Smooth muscle cell (in vitro differentiated cells): ENCODE measurements at regions not wholly inside any gene's neighbourhood (a gene's known extent, or its start where the extent isn't known, plus 50 kb on each side); places are given as distances from the start of the nearest gene placed in this dataset.

Experiments used
- DNase-seq: peaks from one replicate; lab custom pipeline; 2025; ENCODE audit not compliant: unreplicated experiment; lab: John Stamatoyannopoulos, UW
- H2AFZ ChIP-seq: fragments of 200-600 bp; sonication (generic); 2 replicates; pipeline ENCODE4 v1.6.0; 2016; ENCODE audit warnings: antibody characterized with exemption, low read depth, mild to moderate bottlenecking
- H3F3A ChIP-seq: fragments of 200-600 bp; sonication (generic); 2 replicates; pipeline ENCODE4 v1.6.0; 2017; ENCODE audit warnings: antibody characterized with exemption, low read depth
- H3K27ac ChIP-seq: fragments of 200-600 bp; sonication (generic); 2 replicates; pipeline ENCODE4 v1.5.1; 2016; ENCODE audit warnings: low read depth, mild to moderate bottlenecking
- H3K27me3 ChIP-seq: fragments of 200-600 bp; sonication (generic); 2 replicates; pipeline ENCODE4 v1.6.1; 2016; ENCODE audit warnings: low read depth, mild to moderate bottlenecking
- H3K36me3 ChIP-seq: fragments of 200-600 bp; sonication (generic); 2 replicates; pipeline ENCODE4 v1.5.1; 2016; ENCODE audit warnings: low read depth
- H3K4me1 ChIP-seq: fragments of 200-600 bp; sonication (generic); 2 replicates; pipeline ENCODE4 v1.5.1; 2016; ENCODE audit warnings: low read depth
- H3K4me2 ChIP-seq: fragments of 200-600 bp; sonication (generic); 2 replicates; pipeline ENCODE4 v1.6.0; 2016; ENCODE audit warnings: mild to moderate bottlenecking
- H3K4me3 ChIP-seq: fragments of 200-600 bp; sonication (generic); 2 replicates; pipeline ENCODE4 v1.5.1; 2016; ENCODE audit warnings: mild to moderate bottlenecking
- H3K79me2 ChIP-seq: fragments of 200-600 bp; sonication (generic); 2 replicates; pipeline ENCODE4 v1.6.0; 2016; ENCODE audit warnings: low read depth, mild to moderate bottlenecking
- H3K9ac ChIP-seq: fragments of 200-600 bp; sonication (generic); 2 replicates; pipeline ENCODE4 v1.6.0; 2016; ENCODE audit warnings: low read depth
- H3K9me3 ChIP-seq: fragments of 200-600 bp; sonication (generic); replicated peaks from 2 replicates; pipeline ENCODE4 v1.5.1; 2016; ENCODE audit warnings: low read depth
- H4K20me1 ChIP-seq: fragments of 200-600 bp; sonication (generic); 2 replicates; pipeline ENCODE4 v1.6.0; 2016; ENCODE audit warnings: low read depth
- CTCF ChIP-seq: fragments of 200-600 bp; sonication (generic); IDR thresholded peaks from 2 replicates; pipeline ENCODE4 v1.5.1; 2017; ENCODE audit warnings: borderline replicate concordance, mild to moderate bottlenecking, antibody characterized with exemption; ENCODE audit not compliant: insufficient read depth, poor library complexity, severe bottlenecking
- WGBS: methylation state at CpG from one replicate; pipeline ENCODE4 v1.1.7; 2016; ENCODE audit warnings: low lambda C conversion rate; 5-methylcytosine and 5-hydroxymethylcytosine counted together

DNA sequence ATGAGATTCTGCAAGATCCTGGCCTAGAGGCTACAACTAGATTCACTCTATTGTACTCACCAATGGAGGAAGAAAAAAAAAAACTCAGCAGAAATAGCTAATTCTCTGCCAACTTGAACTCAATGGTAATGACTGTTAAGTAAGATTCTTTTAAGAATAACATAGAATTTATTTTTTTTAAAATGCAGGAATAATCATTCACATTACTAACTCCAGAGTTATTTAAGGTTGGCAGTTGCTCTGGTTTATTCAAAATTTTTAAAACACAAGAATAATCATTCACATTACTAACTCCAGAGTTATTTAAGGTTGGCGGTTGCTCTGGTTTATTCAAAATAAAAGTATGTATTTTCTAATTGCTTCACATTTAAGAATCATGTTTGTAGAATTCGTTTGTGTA is 1071.9 kb downstream of the IGSF11 start:
- no peaks in the 10 kb centered on the region for H3K4me1 ChIP-seq
- no peaks in the 10 kb centered on the region for H3K79me2 ChIP-seq
- no peaks in the 10 kb centered on the region for H3K36me3 ChIP-seq
- H4K20me1 ChIP-seq, result no peaks in the 10 kb centered on the region
- no peaks in the 10 kb centered on the region for H3K9me3 ChIP-seq
- no peak overlapping the region for H3K4me3 ChIP-seq
- no peak overlapping the region for H3K4me2 ChIP-seq
- no peak overlapping the region for H3K27ac ChIP-seq
- DNase-seq, result no peak
- TF ChIP-seq CTCF, result no peak
- no peak overlapping the region for H3K9ac ChIP-seq
- no peaks in the 10 kb centered on the region for H3F3A ChIP-seq
- 78% methylated on average over 2 of the region's 2 CpGs for WGBS
- no peak overlapping the region for H2AFZ ChIP-seq
- H3K27me3 ChIP-seq, result no peaks in the 10 kb centered on the region

GRCh38 chr3:117963858-117964257 is 1070.8 kb downstream of the IGSF11 start:
- Histone ChIP-seq H4K20me1 (no peaks in the 10 kb centered on the region), H3K79me2 (no peaks in the 10 kb centered on the region), H3K27ac (no peak overlapping the region), H3K27me3 (no peaks in the 10 kb centered on the region), H2AFZ (no peak overlapping the region), H3K4me1 (no peaks in the 10 kb centered on the region), H3K9me3 (no peaks in the 10 kb centered on the region), H3K36me3 (no peaks in the 10 kb centered on the region), H3F3A (no peaks in the 10 kb centered on the region), H3K4me2 (no peak overlapping the region), H3K4me3 (no peak overlapping the region), H3K9ac (no peak overlapping the region)
- 89% methylated on average over 2 of the region's 2 CpGs for WGBS
- DNase-seq, result no peak
- TF ChIP-seq CTCF, result no peak

DNA sequence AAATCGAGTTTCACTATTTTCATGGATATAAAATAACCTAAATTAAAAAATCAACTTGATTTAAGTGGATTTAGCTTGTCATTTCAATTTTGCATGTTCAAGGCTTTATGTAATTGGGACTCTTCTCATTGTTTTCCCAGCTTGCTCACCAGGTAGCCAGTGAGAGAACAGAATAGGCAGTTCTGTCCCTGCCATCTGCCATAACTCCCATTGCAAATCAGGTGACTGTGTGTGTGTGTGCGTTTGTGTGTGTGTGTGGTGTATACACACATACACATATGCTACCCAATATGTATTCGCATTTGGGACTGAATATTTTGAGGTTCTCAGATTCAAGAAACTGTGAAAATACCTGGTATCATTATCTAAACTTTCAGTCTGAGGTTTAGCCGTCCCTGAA is 1069.8 kb downstream of the IGSF11 start:
- Histone ChIP-seq H3K4me2 (no peak overlapping the region), H3K9ac (no peak overlapping the region), H3K27ac (no peak overlapping the region), H3K79me2 (no peaks in the 10 kb centered on the region), H3K36me3 (no peaks in the 10 kb centered on the region), H3K9me3 (no peaks in the 10 kb centered on the region), H2AFZ (no peak overlapping the region), H3K4me3 (no peak overlapping the region), H3K27me3 (no peaks in the 10 kb centered on the region), H4K20me1 (no peaks in the 10 kb centered on the region), H3K4me1 (no peaks in the 10 kb centered on the region), H3F3A (no peaks in the 10 kb centered on the region)
- 89% methylated on average over 4 of the region's 4 CpGs for WGBS
- TF ChIP-seq CTCF, result no peak
- DNase-seq, result no peak

DNA sequence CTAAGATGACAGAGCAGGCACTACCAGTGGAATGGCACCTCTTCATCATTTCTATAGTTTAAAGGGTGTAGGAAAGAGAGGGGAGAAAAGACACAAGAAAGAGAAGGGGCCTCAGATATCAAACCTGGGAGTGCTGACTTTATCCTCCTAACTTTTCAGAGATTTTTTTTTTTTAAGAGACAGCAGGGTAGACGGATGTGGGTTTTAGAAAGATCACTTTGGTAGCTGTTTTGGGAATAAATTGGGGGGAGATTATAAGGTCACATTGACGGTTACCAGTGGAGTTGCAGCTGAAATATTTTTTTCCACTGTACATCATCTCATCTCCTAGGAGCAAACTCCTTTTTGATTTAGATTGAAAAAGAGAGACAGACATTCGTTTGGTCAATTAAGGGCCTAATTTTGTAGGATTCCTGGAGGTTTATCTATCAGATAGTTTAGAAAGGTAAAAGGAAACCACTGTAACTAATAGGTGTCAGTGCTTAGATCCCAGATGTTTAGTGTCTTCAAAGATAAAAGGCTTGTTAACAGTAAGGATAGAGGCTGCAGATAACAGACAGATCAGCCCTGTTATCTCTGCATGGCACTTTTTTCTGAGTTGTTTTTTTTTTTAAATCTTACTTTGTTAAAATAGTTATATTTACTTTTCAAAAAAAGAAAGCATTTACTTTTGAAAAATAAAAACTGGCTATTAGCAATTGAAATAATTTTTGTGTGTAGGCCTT is 1057.0 kb downstream of the IGSF11 start:
- 61% methylated on average over 3 of the region's 3 CpGs for WGBS
- H3K27ac ChIP-seq, result no peak overlapping the region
- no peaks in the 10 kb centered on the region for H3K27me3 ChIP-seq
- TF ChIP-seq CTCF, result no peak
- H3K79me2 ChIP-seq, result no peaks in the 10 kb centered on the region
- no peak overlapping the region for H3K4me3 ChIP-seq
- H3K36me3 ChIP-seq, result no peaks in the 10 kb centered on the region
- H4K20me1 ChIP-seq, result no peaks in the 10 kb centered on the region
- no peak overlapping the region for H3K9ac ChIP-seq
- H3F3A ChIP-seq, result no peaks in the 10 kb centered on the region
- H3K4me1 ChIP-seq, result no peaks in the 10 kb centered on the region
- no peaks in the 10 kb centered on the region for H3K9me3 ChIP-seq
- H2AFZ ChIP-seq, result no peak overlapping the region
- H3K4me2 ChIP-seq, result no peak overlapping the region
- DNase-seq, result no peak
